Endothelial cell of umbilical vein (primary cell): ENCODE measurements at regions not wholly inside any gene's neighbourhood (a gene's known extent, or its start where the extent isn't known, plus 50 kb on each side); places are given as distances from the start of the nearest gene placed in this dataset.
"Not testable (repeated sequence)": the region's sequence is repeated elsewhere in the genome, so short reads cannot be mapped to it uniquely, and the experiment has no call there.

Experiments used
- EZH2 ChIP-seq: IDR thresholded peaks from 2 replicates; pipeline ENCODE4 v1.6.1; 2012; ENCODE audit warnings: borderline replicate concordance, low read depth, mild to moderate bottlenecking, moderate library complexity, low read length, inconsistent platforms; ENCODE audit not compliant: severe bottlenecking
- POLR2A ChIP-seq: IDR thresholded peaks from 2 replicates; pipeline ENCODE4 v1.6.1; 2012; ENCODE audit warnings: low read depth, mild to moderate bottlenecking, control low read depth, low read length
- POLR2AphosphoS5 ChIP-seq: IDR thresholded peaks from 2 replicates; pipeline ENCODE4 v1.6.1; 2012; ENCODE audit warnings: low read depth, mild to moderate bottlenecking, control low read depth, low read length, moderate library complexity; ENCODE audit not compliant: insufficient read depth
- TF ChIP-seq, protein P1 (sequence below), 2 donors: IDR thresholded peaks; 1 replicate in 1 of 2; 2 replicates in 1 of 2; pipeline ENCODE4 v1.5.1; 2011; ENCODE audit warnings: low read length in 2 of 2, mild to moderate bottlenecking in 2 of 2, moderate library complexity in 2 of 2, control low read depth in 1 of 2, inconsistent platforms in 1 of 2, low read depth in 1 of 2; ENCODE audit not compliant: insufficient read depth in 1 of 2; ENCODE audit errors: extremely low read depth in 1 of 2

DNA sequence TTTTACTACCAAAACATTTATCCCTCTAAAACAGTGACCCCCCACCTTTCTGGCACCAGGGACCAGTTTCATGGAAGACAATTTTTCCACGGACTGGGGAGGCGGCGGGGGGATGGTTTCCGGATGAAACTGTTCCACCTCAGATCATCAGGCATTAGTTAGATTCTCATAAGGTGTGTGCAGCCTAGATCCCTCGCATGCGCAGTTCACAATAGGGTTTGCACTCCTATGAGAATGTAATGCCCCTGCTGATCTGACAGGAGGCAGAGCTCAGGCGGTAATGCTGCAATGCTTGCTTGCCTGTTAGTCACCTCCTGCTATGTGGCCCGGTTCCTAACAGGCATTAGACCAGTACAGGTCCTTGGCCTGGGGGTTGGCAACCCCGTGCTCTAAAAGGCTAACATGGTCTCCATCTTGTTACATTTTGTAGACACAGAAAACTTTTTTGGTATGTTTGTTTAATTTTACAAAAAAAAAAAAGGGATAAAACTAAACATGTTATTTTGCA lies 133.1 kb downstream of the DHRS2 start:
- TF ChIP-seq, protein P1, sequence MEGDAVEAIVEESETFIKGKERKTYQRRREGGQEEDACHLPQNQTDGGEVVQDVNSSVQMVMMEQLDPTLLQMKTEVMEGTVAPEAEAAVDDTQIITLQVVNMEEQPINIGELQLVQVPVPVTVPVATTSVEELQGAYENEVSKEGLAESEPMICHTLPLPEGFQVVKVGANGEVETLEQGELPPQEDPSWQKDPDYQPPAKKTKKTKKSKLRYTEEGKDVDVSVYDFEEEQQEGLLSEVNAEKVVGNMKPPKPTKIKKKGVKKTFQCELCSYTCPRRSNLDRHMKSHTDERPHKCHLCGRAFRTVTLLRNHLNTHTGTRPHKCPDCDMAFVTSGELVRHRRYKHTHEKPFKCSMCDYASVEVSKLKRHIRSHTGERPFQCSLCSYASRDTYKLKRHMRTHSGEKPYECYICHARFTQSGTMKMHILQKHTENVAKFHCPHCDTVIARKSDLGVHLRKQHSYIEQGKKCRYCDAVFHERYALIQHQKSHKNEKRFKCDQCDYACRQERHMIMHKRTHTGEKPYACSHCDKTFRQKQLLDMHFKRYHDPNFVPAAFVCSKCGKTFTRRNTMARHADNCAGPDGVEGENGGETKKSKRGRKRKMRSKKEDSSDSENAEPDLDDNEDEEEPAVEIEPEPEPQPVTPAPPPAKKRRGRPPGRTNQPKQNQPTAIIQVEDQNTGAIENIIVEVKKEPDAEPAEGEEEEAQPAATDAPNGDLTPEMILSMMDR (IDR thresholded peaks at IDR 0.05; ENCODE audit: extremely low read depth in 1 of 2, insufficient read depth in 1 of 2, low read depth in 1 of 2, low read length in 2 of 2) = not testable (repeated sequence)
- not testable (repeated sequence) for TF ChIP-seq POLR2A, POLR2AphosphoS5, EZH2
